ENCODE measurements at regions not wholly inside any gene's neighbourhood (a gene's known extent, or its start where the extent isn't known, plus 50 kb on each side); places are given as distances from the start of the nearest gene placed in this dataset.

Small RNAs in the stretch of these regions (microRNA-seq; reads per million reads assigned to microRNA genes)
- 0 reads per million in 2 donors for gene MIR6078
